DOHH2 (cell line): ENCODE measurements at regions not wholly inside any gene's neighbourhood (a gene's known extent, or its start where the extent isn't known, plus 50 kb on each side); places are given as distances from the start of the nearest gene placed in this dataset.

ENCODE experiments used
- H3F3A ChIP-seq: fragments of 200-600 bp; sonication (generic), shearing (Covaris generic); 2 replicates; pipeline ENCODE4 v1.6.0; 2016; ENCODE audit warnings: antibody characterized with exemption, mild to moderate bottlenecking; ENCODE audit not compliant: control insufficient read depth, insufficient read depth
- H3K27ac ChIP-seq: fragments of 200-600 bp; sonication (generic); 2 replicates; pipeline ENCODE4 v1.5.1; 2014; ENCODE audit warnings: low read depth, mild to moderate bottlenecking, low read length, moderate library complexity
- H3K27me3 ChIP-seq: fragments of 200-600 bp; sonication (generic); 2 replicates; pipeline ENCODE4 v1.6.1; 2014; ENCODE audit warnings: mild to moderate bottlenecking, low read length, mixed read lengths; ENCODE audit not compliant: control insufficient read depth
- H3K36me3 ChIP-seq: fragments of 200-600 bp; sonication (generic); 2 replicates; pipeline ENCODE4 v1.6.1; 2014; ENCODE audit warnings: mild to moderate bottlenecking, low read length, moderate library complexity, mixed read lengths; ENCODE audit not compliant: control insufficient read depth
- H3K4me1 ChIP-seq: fragments of 200-600 bp; sonication (generic); 2 replicates; pipeline ENCODE4 v1.6.1; 2014; ENCODE audit warnings: mild to moderate bottlenecking, low read length, mixed read lengths; ENCODE audit not compliant: control insufficient read depth
- H3K4me2 ChIP-seq: fragments of 200-600 bp; sonication (generic); 2 replicates; pipeline ENCODE4 v1.6.0; 2014; ENCODE audit warnings: mild to moderate bottlenecking, low read length, moderate library complexity
- H3K4me3 ChIP-seq: fragments of 200-600 bp; sonication (generic); 2 replicates; pipeline ENCODE4 v1.5.1; 2014; ENCODE audit warnings: mild to moderate bottlenecking, low read length, mixed read lengths
- H3K79me2 ChIP-seq: fragments of 200-600 bp; sonication (generic); 2 replicates; pipeline ENCODE4 v1.6.1; 2014; ENCODE audit warnings: mild to moderate bottlenecking, low read length, mixed read lengths; ENCODE audit not compliant: control insufficient read depth
- H3K9me2 ChIP-seq: fragments of 200-600 bp; sonication (generic); replicated peaks from 2 replicates; pipeline ENCODE4 v1.6.1; 2014; ENCODE audit warnings: mild to moderate bottlenecking, low read length, mixed read lengths; ENCODE audit not compliant: control insufficient read depth
- H3K9me3 ChIP-seq: fragments of 200-600 bp; sonication (generic); 2 replicates; pipeline ENCODE4 v1.6.1; 2014; ENCODE audit warnings: antibody characterized with exemption, low read length, mixed read lengths; ENCODE audit not compliant: control insufficient read depth, insufficient read depth
- H4K20me1 ChIP-seq: fragments of 200-600 bp; sonication (generic); 2 replicates; pipeline ENCODE4 v1.6.0; 2014; ENCODE audit warnings: low read depth, mild to moderate bottlenecking, antibody characterized with exemption, low read length, moderate library complexity; ENCODE audit not compliant: control insufficient read depth, insufficient read depth
- EZH2phosphoT487 ChIP-seq: fragments of 200-600 bp; sonication (generic); IDR thresholded peaks from 2 replicates; pipeline ENCODE4 v1.6.1; 2017; ENCODE audit warnings: borderline replicate concordance, mild to moderate bottlenecking, antibody characterized with exemption, low read length, moderate library complexity, mixed read lengths
- TF ChIP-seq, protein P1 (sequence below): fragments of 200-600 bp; sonication (generic); IDR thresholded peaks from one replicate; pipeline ENCODE4 v1.5.1; 2014; ENCODE audit warnings: antibody characterized with exemption, mild to moderate bottlenecking, low read depth, low read length; ENCODE audit not compliant: poor library complexity, severe bottlenecking

DNA sequence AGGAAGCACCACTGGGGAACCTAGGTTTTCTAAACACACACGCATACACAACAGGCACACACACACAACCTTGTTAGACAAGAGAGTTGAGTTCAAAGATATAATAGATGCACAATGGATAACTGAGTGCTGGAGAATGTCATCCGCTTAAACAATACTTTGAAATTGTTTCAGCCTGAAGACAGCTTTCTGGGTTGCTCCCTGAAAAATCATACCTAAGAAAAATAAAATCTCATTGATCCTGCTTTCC lies 126.1 kb downstream of the TMEM161B start:
- H3K9me3 ChIP-seq: no peaks in the 10 kb centered on the region; the same call in 1 of the 2 replicates
- no peaks in the 10 kb centered on the region for H3F3A ChIP-seq
- H3K36me3 ChIP-seq: no peaks in the 10 kb centered on the region
- peak overlapping the region; percentile 72 for H3K4me3 ChIP-seq
- H4K20me1 ChIP-seq: no peaks in the 10 kb centered on the region
- H3K9me2 ChIP-seq: no peaks in the 10 kb centered on the region
- no peak for TF ChIP-seq EZH2phosphoT487
- TF ChIP-seq, protein P1, sequence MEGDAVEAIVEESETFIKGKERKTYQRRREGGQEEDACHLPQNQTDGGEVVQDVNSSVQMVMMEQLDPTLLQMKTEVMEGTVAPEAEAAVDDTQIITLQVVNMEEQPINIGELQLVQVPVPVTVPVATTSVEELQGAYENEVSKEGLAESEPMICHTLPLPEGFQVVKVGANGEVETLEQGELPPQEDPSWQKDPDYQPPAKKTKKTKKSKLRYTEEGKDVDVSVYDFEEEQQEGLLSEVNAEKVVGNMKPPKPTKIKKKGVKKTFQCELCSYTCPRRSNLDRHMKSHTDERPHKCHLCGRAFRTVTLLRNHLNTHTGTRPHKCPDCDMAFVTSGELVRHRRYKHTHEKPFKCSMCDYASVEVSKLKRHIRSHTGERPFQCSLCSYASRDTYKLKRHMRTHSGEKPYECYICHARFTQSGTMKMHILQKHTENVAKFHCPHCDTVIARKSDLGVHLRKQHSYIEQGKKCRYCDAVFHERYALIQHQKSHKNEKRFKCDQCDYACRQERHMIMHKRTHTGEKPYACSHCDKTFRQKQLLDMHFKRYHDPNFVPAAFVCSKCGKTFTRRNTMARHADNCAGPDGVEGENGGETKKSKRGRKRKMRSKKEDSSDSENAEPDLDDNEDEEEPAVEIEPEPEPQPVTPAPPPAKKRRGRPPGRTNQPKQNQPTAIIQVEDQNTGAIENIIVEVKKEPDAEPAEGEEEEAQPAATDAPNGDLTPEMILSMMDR: no peak
- H3K4me1 ChIP-seq: peaks cover 22% of the 10 kb centered on the region
- H3K27ac ChIP-seq: no peak overlapping the region
- no peaks in the 10 kb centered on the region for H3K79me2 ChIP-seq
- H3K27me3 ChIP-seq: peaks cover 32% of the 10 kb centered on the region
- H3K4me2 ChIP-seq: peak overlapping the region; percentile 83

DNA sequence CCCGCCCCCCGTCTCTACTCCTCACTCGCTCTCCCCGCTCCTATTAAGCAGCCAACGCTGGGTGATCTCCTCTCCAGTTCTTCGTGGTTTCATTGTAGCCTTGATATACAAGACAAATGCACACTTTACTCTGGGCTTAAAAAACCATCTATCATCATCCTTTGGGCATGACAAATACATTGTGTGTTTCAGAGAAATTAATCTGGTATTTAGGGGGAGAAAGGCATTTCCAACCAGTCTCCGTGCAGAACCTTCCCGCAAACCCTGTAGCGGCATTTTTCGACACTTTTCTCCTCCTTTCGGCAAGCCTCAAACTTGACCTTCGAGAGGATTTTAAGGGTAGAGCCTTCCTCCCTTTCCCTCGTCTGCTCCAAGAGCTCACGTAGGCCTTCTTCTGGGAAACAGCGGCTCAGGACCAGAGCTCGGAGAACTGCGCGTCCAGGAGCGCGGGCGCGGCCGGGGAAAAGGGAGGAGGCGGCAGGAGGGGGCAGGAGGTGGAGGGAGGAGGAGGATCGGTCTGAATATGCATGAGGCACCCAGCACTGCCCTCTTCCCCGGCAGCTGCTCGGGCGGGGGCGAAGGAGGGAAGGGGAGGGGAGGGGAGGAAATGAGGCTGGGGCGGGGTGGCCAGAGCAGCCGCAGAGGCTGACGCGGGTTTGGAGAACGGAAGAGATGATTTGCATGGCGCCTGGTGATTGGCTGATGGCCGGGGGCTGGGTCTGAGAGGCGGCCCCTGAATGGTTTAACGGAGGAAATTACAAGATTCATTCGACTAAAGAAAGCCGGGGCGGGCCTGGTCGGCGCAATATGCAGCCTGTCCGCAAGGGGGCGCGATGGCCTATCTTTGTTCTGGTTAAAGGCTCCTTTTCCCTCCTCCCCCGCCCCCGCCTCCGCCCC lies 127.5 kb downstream of the TMEM161B start:
- peaks cover 29% of the 10 kb centered on the region for H3K27me3 ChIP-seq

DNA sequence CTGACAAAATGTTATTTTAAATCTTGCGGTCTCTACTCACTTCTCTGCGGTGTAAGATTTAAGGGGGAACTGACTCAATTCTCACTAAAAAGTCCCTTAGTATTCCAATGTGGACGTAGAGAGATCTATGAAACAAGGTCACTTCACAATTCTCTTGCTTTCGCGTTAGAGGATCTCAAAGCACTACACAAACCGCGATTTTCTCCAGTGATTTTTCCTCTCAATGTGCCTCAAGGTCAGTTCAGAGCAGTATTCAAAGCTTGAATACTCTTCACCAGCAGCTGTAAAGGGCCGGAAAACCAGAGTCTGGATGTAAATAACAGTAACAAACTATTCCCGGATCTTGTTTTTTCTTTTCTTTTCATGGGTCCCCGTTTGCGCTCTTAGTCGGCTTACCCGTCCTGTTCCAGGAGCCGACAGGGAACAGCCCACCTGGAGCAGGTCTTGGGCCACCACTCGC lies 128.2 kb downstream of the TMEM161B start:
- H3F3A ChIP-seq: no peaks in the 10 kb centered on the region
- no peaks in the 10 kb centered on the region for H3K9me2 ChIP-seq
- TF ChIP-seq, protein P1: no peak
- no peak for TF ChIP-seq EZH2phosphoT487
- H3K4me1 ChIP-seq: peaks cover 15% of the 10 kb centered on the region
- H3K4me3 ChIP-seq: no peak overlapping the region
- H3K27ac ChIP-seq: no peak overlapping the region
- H3K79me2 ChIP-seq: no peaks in the 10 kb centered on the region
- H3K9me3 ChIP-seq: no peaks in the 10 kb centered on the region; the same call in 1 of the 2 replicates
- no peaks in the 10 kb centered on the region for H4K20me1 ChIP-seq
- H3K27me3 ChIP-seq: peaks cover 22% of the 10 kb centered on the region
- H3K4me2 ChIP-seq: no peak overlapping the region
- H3K36me3 ChIP-seq: no peaks in the 10 kb centered on the region

More for the DNA sequence above, 127.5 kb downstream of the TMEM161B start:
- no peak for TF ChIP-seq EZH2phosphoT487
- TF ChIP-seq, protein P1: peak; percentile 47
- Histone ChIP-seq H3K4me3 (no peak overlapping the region), H3F3A (no peaks in the 10 kb centered on the region), H3K9me3 (no peaks in the 10 kb centered on the region; the same call in 1 of the 2 replicates), H3K4me1 (peaks cover 22% of the 10 kb centered on the region), H3K9me2 (no peaks in the 10 kb centered on the region), H3K36me3 (no peaks in the 10 kb centered on the region), H3K27ac (no peak overlapping the region), H3K79me2 (no peaks in the 10 kb centered on the region), H4K20me1 (no peaks in the 10 kb centered on the region), H3K4me2 (peak overlapping the region; percentile 22)
